ENCODE measurements at regions not wholly inside any gene's neighbourhood (a gene's known extent, or its start where the extent isn't known, plus 50 kb on each side); places are given as distances from the start of the nearest gene placed in this dataset.

- Mint-ChIP-seq H3K9me3 (ENCODE audit: unreplicated experiment) (no peaks in the 10 kb centered on the region), H3K4me3 (ENCODE audit: unreplicated experiment) (no peak overlapping the region), H3K36me3 (ENCODE audit: insufficient read depth, unreplicated experiment) (no peaks in the 10 kb centered on the region), H3K27me3 (ENCODE audit: insufficient read depth, unreplicated experiment) (no peaks in the 10 kb centered on the region), H3K4me1 (ENCODE audit: low read depth, unreplicated experiment) (no peaks in the 10 kb centered on the region), H3K27ac (ENCODE audit: unreplicated experiment) (no peak overlapping the region)
- DNase-seq: no peak
- no peaks in the 10 kb centered on the region for H3K4me1 ChIP-seq
- no TSS peak for BruUV-seq (replicated peaks)
- H3K4me3 ChIP-seq (ENCODE audit: low read depth, low read length): no peak overlapping the region
- no peaks in the 10 kb centered on the region for H3K9me3 ChIP-seq
- TF ChIP-seq, protein P1, sequence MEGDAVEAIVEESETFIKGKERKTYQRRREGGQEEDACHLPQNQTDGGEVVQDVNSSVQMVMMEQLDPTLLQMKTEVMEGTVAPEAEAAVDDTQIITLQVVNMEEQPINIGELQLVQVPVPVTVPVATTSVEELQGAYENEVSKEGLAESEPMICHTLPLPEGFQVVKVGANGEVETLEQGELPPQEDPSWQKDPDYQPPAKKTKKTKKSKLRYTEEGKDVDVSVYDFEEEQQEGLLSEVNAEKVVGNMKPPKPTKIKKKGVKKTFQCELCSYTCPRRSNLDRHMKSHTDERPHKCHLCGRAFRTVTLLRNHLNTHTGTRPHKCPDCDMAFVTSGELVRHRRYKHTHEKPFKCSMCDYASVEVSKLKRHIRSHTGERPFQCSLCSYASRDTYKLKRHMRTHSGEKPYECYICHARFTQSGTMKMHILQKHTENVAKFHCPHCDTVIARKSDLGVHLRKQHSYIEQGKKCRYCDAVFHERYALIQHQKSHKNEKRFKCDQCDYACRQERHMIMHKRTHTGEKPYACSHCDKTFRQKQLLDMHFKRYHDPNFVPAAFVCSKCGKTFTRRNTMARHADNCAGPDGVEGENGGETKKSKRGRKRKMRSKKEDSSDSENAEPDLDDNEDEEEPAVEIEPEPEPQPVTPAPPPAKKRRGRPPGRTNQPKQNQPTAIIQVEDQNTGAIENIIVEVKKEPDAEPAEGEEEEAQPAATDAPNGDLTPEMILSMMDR (IDR thresholded peaks at IDR 0.05; ENCODE audit: insufficient read depth in 1 of 2, low read depth in 1 of 2, low read length in 1 of 2, severe bottlenecking in 1 of 2, unreplicated experiment in 1 of 2): no peak
- ChIA-PET POLR2A (no interaction called here), CTCF (no interaction called here)
- H3K36me3 ChIP-seq (ENCODE audit: control insufficient read depth, insufficient read depth, low read length): no peaks in the 10 kb centered on the region
- intact Hi-C loops (cut with micrococcal nuclease; ENCODE audit: unreplicated experiment): no loop called here
- no peaks in the 10 kb centered on the region for H3K27me3 ChIP-seq (replicated peaks; ENCODE audit: control insufficient read depth, insufficient read depth, low read length)
Observed at GRCh38 chr18:67402543-67402942, 114.0 kb downstream of the DSEL start.

GRCh38 chr18:67400502-67401117, 115.9 kb downstream of the DSEL start:
- no peak for DNase-seq
- Mint-ChIP-seq H3K4me3 (ENCODE audit: unreplicated experiment) (no peak overlapping the region), H3K4me1 (ENCODE audit: low read depth, unreplicated experiment) (no peaks in the 10 kb centered on the region), H3K36me3 (ENCODE audit: insufficient read depth, unreplicated experiment) (no peaks in the 10 kb centered on the region), H3K9me3 (ENCODE audit: unreplicated experiment) (peaks cover 2% of the 10 kb centered on the region), H3K27ac (ENCODE audit: unreplicated experiment) (no peak overlapping the region), H3K27me3 (ENCODE audit: insufficient read depth, unreplicated experiment) (no peaks in the 10 kb centered on the region)
- Histone ChIP-seq H3K36me3 (ENCODE audit: control insufficient read depth, insufficient read depth, low read length) (no peaks in the 10 kb centered on the region), H3K9me3 (no peaks in the 10 kb centered on the region), H3K4me3 (ENCODE audit: low read depth, low read length) (no peak overlapping the region), H3K4me1 (no peaks in the 10 kb centered on the region), H3K27me3 (replicated peaks; ENCODE audit: control insufficient read depth, insufficient read depth, low read length) (no peaks in the 10 kb centered on the region)
- TF ChIP-seq, protein P1 (IDR thresholded peaks at IDR 0.05; ENCODE audit: insufficient read depth in 1 of 2, low read depth in 1 of 2, low read length in 1 of 2, severe bottlenecking in 1 of 2, unreplicated experiment in 1 of 2): no peak
- CTCF ChIA-PET: no interaction called here
- BruUV-seq (replicated peaks): no TSS peak
- POLR2A ChIA-PET: no interaction called here
- intact Hi-C loops (cut with micrococcal nuclease; ENCODE audit: unreplicated experiment): no loop called here

DNA sequence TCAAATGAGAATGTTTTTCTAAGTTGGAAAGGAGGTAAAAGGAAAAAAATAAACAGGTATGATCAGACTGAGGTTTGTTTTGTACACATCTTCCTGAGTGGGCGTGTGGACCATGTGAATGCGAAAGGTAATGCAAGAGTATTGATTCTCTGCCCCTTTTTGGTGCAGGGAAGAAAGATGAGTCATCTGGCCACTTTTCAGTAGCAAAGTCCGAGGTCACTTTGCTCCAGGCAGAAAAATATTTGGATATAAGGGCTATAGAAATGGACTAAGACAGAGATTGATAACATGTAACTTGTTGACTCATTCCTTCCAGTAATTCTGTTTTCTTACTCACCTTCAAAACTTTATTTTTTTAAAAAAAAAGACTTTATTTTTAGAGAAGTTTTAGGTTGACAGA, 130.5 kb downstream of the DSEL start:
- Histone ChIP-seq H3K9me3 (no peaks in the 10 kb centered on the region), H3K4me1 (0 out of 2 replicates have a peak, but pooled peaks cover 8% of the 10 kb centered on the region), H3K27me3 (replicated peaks; ENCODE audit: control insufficient read depth, insufficient read depth, low read length) (no peaks in the 10 kb centered on the region), H3K36me3 (ENCODE audit: control insufficient read depth, insufficient read depth, low read length) (no peaks in the 10 kb centered on the region), H3K4me3 (ENCODE audit: low read depth, low read length) (no peak overlapping the region)
- H3K27ac Mint-ChIP-seq (ENCODE audit: unreplicated experiment): peak overlapping the region; percentile 78
- peak in 1 of 2 experiments; percentile 2 for DNase-seq
- BruUV-seq (replicated peaks): no TSS peak
- no peaks in the 10 kb centered on the region for H3K36me3 Mint-ChIP-seq (ENCODE audit: insufficient read depth, unreplicated experiment)
- TF ChIP-seq, protein P1 (IDR thresholded peaks at IDR 0.05; ENCODE audit: insufficient read depth in 1 of 2, low read depth in 1 of 2, low read length in 1 of 2, severe bottlenecking in 1 of 2, unreplicated experiment in 1 of 2): no peak
- POLR2A ChIA-PET: no interaction called here
- H3K27me3 Mint-ChIP-seq (ENCODE audit: insufficient read depth, unreplicated experiment): no peaks in the 10 kb centered on the region
- CTCF ChIA-PET: no interaction called here
- H3K4me1 Mint-ChIP-seq (ENCODE audit: low read depth, unreplicated experiment): peaks cover 9% of the 10 kb centered on the region
- no peaks in the 10 kb centered on the region for H3K9me3 Mint-ChIP-seq (ENCODE audit: unreplicated experiment)
- peak overlapping the region; percentile 48 for H3K4me3 Mint-ChIP-seq (ENCODE audit: unreplicated experiment)
- intact Hi-C loops (cut with micrococcal nuclease; ENCODE audit: unreplicated experiment): no loop called here

Data from Caco-2 (cell line).